IMR-90 (cell line): ENCODE measurements at regions not wholly inside any gene's neighbourhood (a gene's known extent, or its start where the extent isn't known, plus 50 kb on each side); places are given as distances from the start of the nearest gene placed in this dataset.

ENCODE experiments used
- ATAC-seq: fragments of 200-7000 bp; cut with Tn5 transposase; 2 replicates; pipeline ENCODE4 v1.9.1; 2020; ENCODE audit warnings: low read depth, mild to moderate bottlenecking, moderate library complexity
- BruUV-seq: library from RNA; stranded (reverse); fragments of 400-500 nt; replicated peaks from 2 replicates; lab custom pipeline; 2021; lab: Mats Ljungman, UMichigan
- CTCF ChIA-PET: fragments of 300-600 bp; formaldehyde crosslinking; extraction: SDS; loops from one replicate; lab custom pipeline; 2021; ENCODE audit warnings: antibody characterized with exemption; lab: Yijun Ruan, JAX
- POLR2A ChIA-PET: fragments of 300-600 bp; sonication (Branson Sonifier 250); formaldehyde crosslinking; loops from one replicate; lab custom pipeline; 2022; ENCODE audit warnings: antibody characterized with exemption; ENCODE audit not compliant: unreplicated experiment; lab: Charles Lee
- DNase-seq: peaks from one replicate; pipeline ENCODE4 v3.0.0; 2013
- H2AFZ ChIP-seq: replicated peaks from 2 replicates; pipeline ENCODE3; 2013; ENCODE audit warnings: low read length, mild to moderate bottlenecking; ENCODE audit not compliant: poor library complexity
- H2AK5ac ChIP-seq: 2 replicates; pipeline ENCODE4 v1.6.1; 2013; ENCODE audit warnings: low read depth, low read length, inconsistent platforms
- H2AK9ac ChIP-seq: replicated peaks from 2 replicates; pipeline ENCODE3; 2013; ENCODE audit warnings: mild to moderate bottlenecking, low read depth, low read length, moderate library complexity; ENCODE audit not compliant: poor library complexity
- H2BK120ac ChIP-seq: 2 replicates; pipeline ENCODE4 v1.6.1; 2013; ENCODE audit warnings: low read depth, low read length, inconsistent platforms
- H2BK15ac ChIP-seq: 3 replicates; pipeline ENCODE4 v1.6.1; 2013; ENCODE audit warnings: low read depth, low read length, inconsistent platforms
- H2BK20ac ChIP-seq: 2 replicates; pipeline ENCODE4 v1.6.1; 2013; ENCODE audit warnings: low read depth, mild to moderate bottlenecking, inconsistent platforms, low read length, moderate library complexity
- H2BK5ac ChIP-seq: 2 replicates; pipeline ENCODE4 v1.6.1; 2013; ENCODE audit warnings: mild to moderate bottlenecking, low read depth, low read length, inconsistent platforms; ENCODE audit not compliant: poor library complexity, severe bottlenecking
- H3K14ac ChIP-seq: replicated peaks from 2 replicates; pipeline ENCODE4 v1.6.1; 2013; ENCODE audit warnings: low read depth, low read length, inconsistent platforms
- H3K18ac ChIP-seq: 2 replicates; pipeline ENCODE4 v1.6.1; 2013; ENCODE audit warnings: low read depth, low read length, control low read depth
- H3K23ac ChIP-seq: 2 replicates; pipeline ENCODE4 v1.6.1; 2013; ENCODE audit warnings: low read depth, low read length, inconsistent platforms
- H3K27ac ChIP-seq: 2 replicates; pipeline ENCODE4 v1.5.1; 2013; ENCODE audit warnings: mild to moderate bottlenecking, control low read depth, low read length; ENCODE audit not compliant: insufficient read depth
- H3K27me3 ChIP-seq: 2 replicates; pipeline ENCODE4 v1.6.1; 2013; ENCODE audit warnings: low read length; ENCODE audit not compliant: control insufficient read depth, insufficient read depth
- H3K36me3 ChIP-seq: 2 replicates; pipeline ENCODE4 v1.6.1; 2013; ENCODE audit warnings: low read length, mixed read lengths; ENCODE audit not compliant: control insufficient read depth, insufficient read depth
- H3K4ac ChIP-seq: 2 replicates; pipeline ENCODE4 v1.6.1; 2013; ENCODE audit warnings: low read depth, low read length, inconsistent platforms
- H3K4me1 ChIP-seq: 2 replicates; pipeline ENCODE4 v1.6.1; 2013; ENCODE audit warnings: low read length, mixed read lengths; ENCODE audit not compliant: control insufficient read depth, insufficient read depth
- H3K4me2 ChIP-seq: 2 replicates; pipeline ENCODE4 v1.6.1; 2013; ENCODE audit warnings: low read depth, mild to moderate bottlenecking, control low read depth, low read length, moderate library complexity
- H3K4me3 ChIP-seq: 2 replicates; pipeline ENCODE4 v1.5.1; 2013; ENCODE audit warnings: low read depth, mild to moderate bottlenecking, control low read depth, low read length, moderate library complexity; ENCODE audit not compliant: insufficient read depth
- H3K56ac ChIP-seq: 2 replicates; pipeline ENCODE4 v1.6.1; 2013; ENCODE audit warnings: low read length, inconsistent platforms; ENCODE audit not compliant: insufficient read depth; ENCODE audit errors: extremely low read depth
- H3K79me1 ChIP-seq, 2 experiments: 2 replicates each; pipeline ENCODE4 v1.6.1; 2013; ENCODE audit warnings: low read length in 2 of 2, inconsistent platforms in 1 of 2, low read depth in 1 of 2
- H3K9ac ChIP-seq: 2 replicates; pipeline ENCODE4 v1.6.1; 2013; ENCODE audit warnings: low read depth, low read length, control low read depth
- H3K9me1 ChIP-seq: 2 replicates; pipeline ENCODE4 v1.6.1; 2013; ENCODE audit warnings: low read length, inconsistent platforms; ENCODE audit not compliant: insufficient read depth
- H3K9me3 ChIP-seq: 2 replicates; pipeline ENCODE4 v1.6.1; 2013; ENCODE audit warnings: low read length; ENCODE audit not compliant: control insufficient read depth, insufficient read depth
- H4K20me1 ChIP-seq: 2 replicates; pipeline ENCODE4 v1.6.1; 2013; ENCODE audit warnings: low read length, inconsistent platforms; ENCODE audit not compliant: insufficient read depth
- H4K5ac ChIP-seq: 2 replicates; pipeline ENCODE4 v1.6.1; 2013; ENCODE audit warnings: mild to moderate bottlenecking, low read depth, low read length, control low read depth
- H4K8ac ChIP-seq, 2 experiments: 2 replicates each; pipeline ENCODE4 v1.6.1; 2013; ENCODE audit warnings: low read depth in 2 of 2, low read length in 2 of 2, control low read depth in 1 of 2, inconsistent platforms in 1 of 2
- H4K91ac ChIP-seq: 2 replicates; pipeline ENCODE4 v1.6.1; 2013; ENCODE audit warnings: low read depth, low read length, inconsistent platforms; ENCODE audit not compliant: insufficient read depth
- BHLHE40 ChIP-seq: fragments of 150-350 bp; IDR thresholded peaks from 2 replicates; pipeline ENCODE4 v1.6.1; 2016; ENCODE audit warnings: mild to moderate bottlenecking, low read depth, low read length
- CEBPB ChIP-seq: IDR thresholded peaks from 2 replicates; pipeline ENCODE4 v1.6.1; 2012; ENCODE audit warnings: low read depth, low read length, improper control_type of control experiment
- CHD1 ChIP-seq: IDR thresholded peaks from 2 replicates; pipeline ENCODE4 v1.6.1; 2012; ENCODE audit warnings: low read depth, low read length, improper control_type of control experiment
- ELK1 ChIP-seq: fragments of 150-350 bp; IDR thresholded peaks from 2 replicates; pipeline ENCODE4 v1.6.1; 2016; ENCODE audit warnings: low read depth, mild to moderate bottlenecking, low read length, moderate library complexity, borderline replicate concordance
- FOS ChIP-seq: fragments of 150-350 bp; IDR thresholded peaks from 2 replicates; pipeline ENCODE4 v1.6.1; 2016; ENCODE audit warnings: low read depth, low read length
- MAFK ChIP-seq: IDR thresholded peaks from 2 replicates; pipeline ENCODE4 v1.6.1; 2012; ENCODE audit warnings: low read depth, low read length, improper control_type of control experiment
- MAZ ChIP-seq: IDR thresholded peaks from 2 replicates; pipeline ENCODE4 v1.6.1; 2012; ENCODE audit warnings: low read depth, mild to moderate bottlenecking, low read length, improper control_type of control experiment, moderate library complexity, borderline replicate concordance
- MXI1 ChIP-seq: IDR thresholded peaks from 2 replicates; pipeline ENCODE4 v1.6.1; 2012; ENCODE audit warnings: low read depth, mild to moderate bottlenecking, low read length, moderate library complexity, borderline replicate concordance
- NFE2L2 ChIP-seq: fragments of 150-350 bp; IDR thresholded peaks from 2 replicates; pipeline ENCODE4 v1.6.1; 2016; ENCODE audit warnings: low read depth, mild to moderate bottlenecking, low read length
- POLR2A ChIP-seq: IDR thresholded peaks from 2 replicates; pipeline ENCODE4 v1.6.1; 2012; ENCODE audit warnings: mild to moderate bottlenecking, low read depth, low read length
- RAD21 ChIP-seq: IDR thresholded peaks from 2 replicates; pipeline ENCODE4 v1.6.1; 2012; ENCODE audit warnings: low read length, improper control_type of control experiment
- RCOR1 ChIP-seq: IDR thresholded peaks from 2 replicates; pipeline ENCODE4 v1.6.1; 2012; ENCODE audit warnings: mild to moderate bottlenecking, low read length, improper control_type of control experiment; ENCODE audit not compliant: insufficient replicate concordance
- RFX5 ChIP-seq: IDR thresholded peaks from 2 replicates; pipeline ENCODE4 v1.8.0; 2012; ENCODE audit warnings: low read depth, mild to moderate bottlenecking, low read length, moderate library complexity
- SMC3 ChIP-seq: fragments of 150-350 bp; IDR thresholded peaks from 2 replicates; pipeline ENCODE4 v1.6.1; 2016; ENCODE audit warnings: low read depth, mild to moderate bottlenecking, antibody characterized with exemption, low read length, moderate library complexity
- dilution Hi-C: fragments of 300-500 bp; cut with HindIII; formaldehyde crosslinking; loops from one replicate; pipeline ENCODE4 v1.14.3; 2018; ENCODE audit warnings: low sequenced_read_pairs; ENCODE audit not compliant: unreplicated experiment
- in situ Hi-C: fragments of 300-500 bp; cut with MboI; formaldehyde crosslinking; loops from 3 replicates; pipeline ENCODE4 v1.14.3; 2019; ENCODE audit warnings: low sequenced_read_pairs, inconsistent platforms, mixed read lengths
- intact Hi-C: fragments of 100-400 bp; cut with micrococcal nuclease; formaldehyde crosslinking; loops from 2 replicates; pipeline ENCODE4 v1.10.0; 2022
- TF ChIP-seq, protein P1 (sequence below): fragments of 150-350 bp; IDR thresholded peaks from 2 replicates; pipeline ENCODE4 v1.6.1; 2017; ENCODE audit warnings: mild to moderate bottlenecking, antibody characterized with exemption, low read length, low read depth
- TF ChIP-seq, protein P2 (sequence below): conservative IDR thresholded peaks from 2 replicates; pipeline ENCODE4 v1.5.1; 2012; ENCODE audit warnings: mild to moderate bottlenecking, low read depth, low read length, improper control_type of control experiment

DNA sequence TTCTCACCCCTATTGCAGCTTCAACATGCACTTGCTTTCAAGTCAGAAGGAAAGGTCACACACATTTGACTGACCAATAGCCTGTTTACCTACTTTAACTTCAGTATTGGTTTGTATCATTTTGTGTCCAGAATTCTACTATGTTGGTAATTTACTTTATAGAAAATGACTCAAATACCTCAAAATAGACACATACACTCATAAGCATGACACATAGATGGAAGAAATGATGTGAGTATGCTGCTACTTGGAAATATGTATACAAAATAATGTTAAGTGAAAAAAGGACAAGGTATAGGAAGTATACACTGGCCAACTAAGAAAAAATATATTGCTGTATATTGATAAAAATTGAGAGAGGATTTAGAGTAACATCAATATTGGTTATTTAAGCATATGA, 98.8 kb upstream of the CASK start:
- intact Hi-C loops (no loop called here), dilution Hi-C loops (no loop called here), in situ Hi-C loops (no loop called here)
- Histone ChIP-seq H3K36me3 (no peaks in the 10 kb centered on the region), H4K20me1 (no peaks in the 10 kb centered on the region), H3K27me3 (no peaks in the 10 kb centered on the region; the same call in 1 of the 2 replicates), H2AK5ac (no peak overlapping the region), H3K79me1 (no peaks in the 10 kb centered on the region), H3K4ac (no peak overlapping the region), H2BK20ac (no peak overlapping the region), H4K8ac (no peak overlapping the region), H3K23ac (no peak overlapping the region), H3K9me3 (no peaks in the 10 kb centered on the region), H2AFZ (no peak overlapping the region), H2BK5ac (no peak overlapping the region), H3K9me1 (no peaks in the 10 kb centered on the region), H4K5ac (no peak overlapping the region), H2BK15ac (no peak overlapping the region), H2AK9ac (no peak overlapping the region), H3K14ac (no peak overlapping the region), H3K4me2 (no peak overlapping the region), H3K4me3 (no peak overlapping the region), H3K56ac (no peak overlapping the region), H3K9ac (no peak overlapping the region), H3K4me1 (no peaks in the 10 kb centered on the region), H4K91ac (no peak overlapping the region), H3K27ac (no peak overlapping the region), H3K18ac (no peak overlapping the region), H2BK120ac (no peak overlapping the region)
- no peak for DNase-seq
- BruUV-seq: no TSS peak
- TF ChIP-seq, protein P1, sequence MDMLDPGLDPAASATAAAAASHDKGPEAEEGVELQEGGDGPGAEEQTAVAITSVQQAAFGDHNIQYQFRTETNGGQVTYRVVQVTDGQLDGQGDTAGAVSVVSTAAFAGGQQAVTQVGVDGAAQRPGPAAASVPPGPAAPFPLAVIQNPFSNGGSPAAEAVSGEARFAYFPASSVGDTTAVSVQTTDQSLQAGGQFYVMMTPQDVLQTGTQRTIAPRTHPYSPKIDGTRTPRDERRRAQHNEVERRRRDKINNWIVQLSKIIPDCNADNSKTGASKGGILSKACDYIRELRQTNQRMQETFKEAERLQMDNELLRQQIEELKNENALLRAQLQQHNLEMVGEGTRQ: no peak
- TF ChIP-seq CHD1 (no peak), NFE2L2 (no peak), CEBPB (no peak), MXI1 (no peak), RCOR1 (no peak), MAFK (no peak), ELK1 (no peak), SMC3 (no peak), POLR2A (no peak), RAD21 (no peak), FOS (no peak), BHLHE40 (no peak), MAZ (no peak), RFX5 (no peak)
- TF ChIP-seq, protein P2, sequence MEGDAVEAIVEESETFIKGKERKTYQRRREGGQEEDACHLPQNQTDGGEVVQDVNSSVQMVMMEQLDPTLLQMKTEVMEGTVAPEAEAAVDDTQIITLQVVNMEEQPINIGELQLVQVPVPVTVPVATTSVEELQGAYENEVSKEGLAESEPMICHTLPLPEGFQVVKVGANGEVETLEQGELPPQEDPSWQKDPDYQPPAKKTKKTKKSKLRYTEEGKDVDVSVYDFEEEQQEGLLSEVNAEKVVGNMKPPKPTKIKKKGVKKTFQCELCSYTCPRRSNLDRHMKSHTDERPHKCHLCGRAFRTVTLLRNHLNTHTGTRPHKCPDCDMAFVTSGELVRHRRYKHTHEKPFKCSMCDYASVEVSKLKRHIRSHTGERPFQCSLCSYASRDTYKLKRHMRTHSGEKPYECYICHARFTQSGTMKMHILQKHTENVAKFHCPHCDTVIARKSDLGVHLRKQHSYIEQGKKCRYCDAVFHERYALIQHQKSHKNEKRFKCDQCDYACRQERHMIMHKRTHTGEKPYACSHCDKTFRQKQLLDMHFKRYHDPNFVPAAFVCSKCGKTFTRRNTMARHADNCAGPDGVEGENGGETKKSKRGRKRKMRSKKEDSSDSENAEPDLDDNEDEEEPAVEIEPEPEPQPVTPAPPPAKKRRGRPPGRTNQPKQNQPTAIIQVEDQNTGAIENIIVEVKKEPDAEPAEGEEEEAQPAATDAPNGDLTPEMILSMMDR: no peak
- CTCF ChIA-PET: no interaction called here
- no peak for ATAC-seq
- POLR2A ChIA-PET: no interaction called here
